HG02642 (cell line): ENCODE measurements at regions not wholly inside any gene's neighbourhood (a gene's known extent, or its start where the extent isn't known, plus 50 kb on each side); places are given as distances from the start of the nearest gene placed in this dataset.

Experiments used
- ATAC-seq: cut with Tn5 transposase; IDR thresholded peaks from one replicate; pipeline ENCODE4 v1.9.1; 2021; ENCODE audit warnings: mild to moderate bottlenecking; ENCODE audit not compliant: unreplicated experiment, poor library complexity

DNA sequence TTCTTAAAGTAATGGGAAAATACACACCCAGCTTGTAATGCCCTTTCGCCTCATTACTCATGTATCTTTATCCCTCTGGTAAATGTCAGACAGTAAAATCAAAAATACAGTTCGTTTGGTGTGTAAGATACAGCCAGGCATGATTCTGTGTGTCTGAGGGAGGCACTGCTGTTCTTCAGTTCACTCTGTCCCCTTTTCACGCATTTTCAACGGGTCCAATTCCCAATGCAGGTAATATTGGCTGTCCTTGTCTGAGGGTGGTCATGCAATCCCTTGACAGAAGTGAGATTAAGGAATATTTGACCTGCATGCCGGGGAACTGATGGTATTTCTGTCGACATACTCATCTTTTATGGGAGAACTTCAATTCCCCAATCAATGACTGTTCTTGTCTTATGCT, 587.2 kb upstream of the NXPH2 start:
- no peak for ATAC-seq

DNA sequence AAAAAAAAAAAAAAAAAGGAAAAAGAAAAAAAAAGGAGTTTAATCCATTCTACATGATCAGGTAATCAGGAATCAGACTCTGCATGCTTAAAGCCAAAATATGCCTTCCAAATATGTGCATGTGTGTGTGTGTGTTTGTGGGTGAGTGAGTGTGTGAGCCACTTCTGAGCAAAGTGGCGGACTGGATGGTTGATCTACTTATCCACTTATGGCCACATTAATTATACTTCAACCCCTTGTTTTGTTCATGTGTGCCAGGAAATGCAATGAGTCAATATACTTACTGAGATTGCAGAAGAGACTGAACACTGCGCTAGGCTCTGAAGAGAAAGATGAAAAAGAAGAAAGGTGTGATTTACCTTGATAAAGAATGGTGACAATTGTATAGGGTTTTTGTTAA, 586.5 kb upstream of the NXPH2 start:
- ATAC-seq, result no peak

DNA sequence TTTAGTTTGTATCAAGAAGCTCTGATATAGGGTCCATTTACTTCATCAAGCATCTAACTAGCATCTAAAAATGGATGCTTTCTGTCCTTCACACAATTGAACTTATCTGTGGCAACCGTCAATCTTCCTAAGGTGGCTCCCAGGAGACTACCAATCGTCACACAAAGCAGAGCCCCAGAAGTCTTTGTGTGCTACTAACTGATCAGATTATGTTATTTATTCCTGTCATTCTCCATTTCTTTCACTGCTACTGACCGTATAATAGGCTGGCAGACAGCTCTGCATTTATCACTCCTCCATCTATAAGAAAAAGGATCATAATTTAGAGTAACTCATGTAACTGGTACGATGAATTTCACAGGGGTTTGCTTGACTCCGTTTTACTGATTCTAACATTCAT, 585.0 kb upstream of the NXPH2 start:
- no peak for ATAC-seq

DNA sequence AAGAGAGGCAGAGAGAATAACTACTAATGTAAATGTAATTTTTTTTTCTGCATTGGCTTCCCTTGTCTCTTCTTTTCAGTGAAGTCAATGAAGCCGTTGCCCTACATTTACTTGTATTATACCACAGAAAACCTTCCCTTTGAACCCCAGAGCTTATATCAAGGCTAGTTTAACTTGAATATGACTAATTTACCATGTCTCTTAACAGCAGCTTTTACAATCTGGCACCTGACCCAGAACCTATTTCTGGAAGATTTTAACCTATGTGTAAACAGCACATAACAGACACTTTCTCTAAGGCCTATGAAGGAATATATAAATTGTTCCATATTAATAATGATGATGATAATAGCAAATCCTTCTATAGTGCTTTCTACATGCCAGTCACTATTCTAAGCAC, 580.5 kb upstream of the NXPH2 start:
- no peak for ATAC-seq

DNA sequence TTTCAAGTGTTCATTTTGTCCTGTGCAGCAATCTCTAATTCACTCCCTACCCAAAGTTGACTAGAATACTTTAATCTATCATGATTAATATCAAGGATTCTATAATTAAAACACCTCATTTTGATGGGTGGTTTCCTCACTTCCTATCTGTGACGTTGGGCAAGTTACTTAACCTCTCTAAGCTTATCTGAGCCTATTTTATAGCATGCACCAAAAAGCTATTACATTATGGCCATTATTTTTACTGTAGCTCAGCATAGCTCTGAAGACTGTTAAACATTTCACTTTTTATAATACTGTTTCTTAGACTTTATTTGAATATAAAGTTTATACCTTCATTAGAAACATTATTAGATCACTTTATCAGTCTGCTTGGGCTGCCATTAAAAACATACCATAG, 579.6 kb upstream of the NXPH2 start:
- no peak for ATAC-seq

DNA sequence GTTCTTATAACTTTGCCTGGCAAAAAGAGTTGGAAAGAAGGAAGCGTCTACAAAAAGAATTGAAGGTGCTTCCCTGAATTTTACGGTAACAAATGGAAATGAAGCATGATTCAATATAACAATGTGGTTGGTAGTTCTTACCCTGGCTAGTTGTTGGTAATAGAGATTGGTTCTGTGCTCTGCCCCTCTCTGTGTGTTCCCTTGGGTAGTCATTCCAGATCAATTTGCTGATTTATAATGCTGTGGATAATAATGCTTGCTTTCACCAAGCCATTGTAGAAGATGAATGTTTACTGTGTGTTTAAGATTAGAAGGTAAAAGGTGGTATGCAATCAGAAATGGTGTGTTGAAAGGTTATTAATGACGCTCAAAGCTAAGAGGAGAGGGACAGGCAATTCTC, 577.8 kb upstream of the NXPH2 start:
- ATAC-seq, result no peak

DNA sequence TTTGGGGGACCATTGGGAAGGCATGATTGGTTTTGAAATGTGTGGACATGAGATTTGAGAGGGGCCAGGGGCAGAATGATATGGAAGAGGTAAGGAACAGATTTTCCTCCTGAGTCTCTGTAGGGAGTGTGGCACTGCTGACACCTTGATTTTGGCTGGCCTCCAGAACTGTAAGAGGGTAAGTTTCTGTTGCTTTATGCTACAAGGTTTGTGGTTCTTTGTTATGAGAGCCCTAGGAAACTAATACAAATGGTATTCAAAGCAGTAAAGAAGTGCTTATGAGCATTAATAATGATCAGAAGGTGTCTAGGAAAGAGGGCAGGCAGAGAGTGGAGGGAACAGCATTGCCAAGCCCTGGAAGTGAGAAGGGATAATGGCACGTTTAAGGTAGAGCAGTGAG, 574.3 kb upstream of the NXPH2 start:
- no peak for ATAC-seq

DNA sequence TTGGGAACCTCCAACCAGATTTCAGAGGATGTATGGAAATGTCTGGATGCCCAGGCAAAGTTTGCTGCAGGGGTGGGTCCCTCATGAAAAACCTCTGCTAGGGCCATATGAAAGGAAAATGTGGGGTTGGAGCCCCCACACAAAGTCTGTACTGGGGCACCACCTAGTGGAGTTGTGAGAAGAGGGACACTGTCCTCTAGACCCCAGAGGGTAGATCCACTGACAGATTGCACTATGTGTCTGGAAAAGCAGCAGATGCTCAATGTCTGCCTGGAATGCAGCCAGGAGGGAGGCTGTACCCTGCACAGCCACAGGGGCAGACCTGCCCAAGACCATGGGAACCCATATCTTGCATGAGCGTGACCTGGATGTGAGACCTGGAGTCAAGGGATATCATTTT, 573.7 kb upstream of the NXPH2 start:
- ATAC-seq, result no peak

DNA sequence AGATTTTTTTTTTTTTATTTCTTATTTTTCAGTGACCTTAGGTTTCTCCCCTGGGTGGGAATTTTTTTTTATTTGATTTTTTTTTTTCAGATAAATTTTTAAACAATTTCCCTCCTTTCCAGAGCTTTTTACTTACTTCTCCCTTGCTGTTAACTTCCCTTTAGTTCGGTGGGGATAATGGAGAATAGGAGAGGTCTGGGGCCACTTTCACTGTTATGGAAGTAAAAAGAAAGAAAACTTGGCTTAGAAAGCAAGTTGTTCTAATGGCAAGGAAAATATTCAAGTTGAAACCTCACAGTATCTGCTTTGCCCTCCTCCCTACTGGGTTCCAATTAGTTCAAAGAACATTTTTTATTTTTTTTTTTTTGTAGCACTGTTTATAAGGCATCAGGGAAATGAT, 537.1 kb upstream of the NXPH2 start:
- ATAC-seq, result no peak

DNA sequence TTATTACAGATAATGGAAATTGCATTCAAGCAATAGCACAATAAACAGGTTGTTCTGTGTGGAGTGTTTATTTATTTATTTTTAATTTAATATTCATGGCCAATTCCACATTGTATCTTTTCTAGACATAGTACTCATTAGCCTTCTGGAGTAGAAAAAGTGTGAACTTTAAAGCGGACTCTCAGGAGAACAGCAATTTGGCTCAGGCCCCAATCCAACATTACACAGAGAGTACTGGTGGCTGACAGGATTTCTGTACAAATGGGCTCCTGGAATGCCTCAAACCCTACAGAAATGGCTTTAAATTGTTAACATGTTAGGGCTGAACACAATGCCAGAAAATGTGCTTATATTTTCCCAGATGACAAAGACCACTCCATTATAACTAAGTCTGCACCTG, 533.9 kb upstream of the NXPH2 start:
- no peak for ATAC-seq

DNA sequence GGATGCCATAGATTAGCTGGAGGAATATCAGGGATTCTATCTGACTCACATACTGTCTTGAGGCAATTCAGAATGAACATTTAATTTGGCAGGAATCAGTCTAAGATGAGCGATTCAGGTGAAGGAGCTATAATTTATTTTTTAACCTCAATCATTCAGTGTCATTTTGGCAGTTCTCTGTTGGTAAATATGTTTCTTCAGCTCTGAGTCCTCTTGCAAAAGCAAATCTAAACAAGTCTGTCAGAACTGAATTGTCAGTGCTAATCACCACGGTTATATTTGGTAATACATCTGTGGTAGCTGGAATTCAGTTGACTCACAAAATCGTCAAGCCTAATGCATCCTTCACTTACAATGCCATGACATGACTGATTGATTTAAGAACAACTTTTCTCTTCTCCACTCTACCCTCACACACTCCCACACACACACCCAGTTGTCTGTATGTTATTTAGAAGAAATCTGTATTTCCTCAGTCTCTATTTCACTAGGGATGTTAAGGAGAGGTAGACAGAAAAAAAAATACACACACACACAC, 516.6 kb upstream of the NXPH2 start:
- ATAC-seq, result no peak

DNA sequence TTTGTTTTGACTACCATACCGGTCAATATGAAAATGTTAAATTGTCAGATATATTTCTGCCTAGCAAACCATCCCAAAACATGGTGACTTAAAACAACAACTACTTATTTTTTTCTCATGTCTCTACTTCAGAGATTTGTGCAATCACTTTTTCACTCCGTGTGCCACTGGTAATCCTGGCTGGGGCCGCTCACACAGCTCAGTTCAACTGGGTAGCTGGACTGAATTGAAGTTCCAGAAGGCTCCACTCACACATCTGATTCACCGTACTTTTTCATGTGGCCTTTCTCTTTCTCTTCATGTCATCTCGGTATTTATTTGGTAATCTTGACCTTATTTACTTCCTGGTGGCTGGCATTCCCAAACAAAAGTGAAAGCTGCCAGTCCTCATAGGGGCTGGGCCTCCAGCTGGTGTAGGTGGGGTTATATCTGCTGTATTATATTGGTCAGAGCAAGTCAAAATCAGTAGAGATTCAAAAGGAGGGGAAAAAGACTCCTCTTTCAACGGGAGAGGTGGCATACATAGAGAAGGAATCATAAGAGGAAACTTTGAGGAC, 513.9 kb upstream of the NXPH2 start:
- ATAC-seq, result no peak

DNA sequence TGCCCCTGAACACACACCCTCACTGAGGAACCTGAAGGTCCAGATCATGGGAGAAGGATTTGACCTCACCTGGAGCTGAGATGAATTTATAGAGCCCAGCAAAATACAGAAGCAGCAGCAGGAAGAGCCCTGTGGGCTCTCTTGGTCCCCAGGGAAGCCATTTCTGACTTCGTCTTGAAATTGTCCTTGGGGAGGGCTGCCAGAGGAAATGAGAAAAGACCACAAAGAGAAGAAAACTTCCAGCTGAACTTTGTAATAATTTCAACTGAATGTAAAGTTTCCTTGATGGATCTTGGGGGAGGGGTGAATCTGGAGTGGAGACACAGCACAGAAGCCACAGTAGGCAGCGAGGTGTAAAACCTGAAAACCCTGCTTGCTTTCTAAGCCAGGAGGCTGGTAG, 500.9 kb upstream of the NXPH2 start:
- no peak for ATAC-seq

DNA sequence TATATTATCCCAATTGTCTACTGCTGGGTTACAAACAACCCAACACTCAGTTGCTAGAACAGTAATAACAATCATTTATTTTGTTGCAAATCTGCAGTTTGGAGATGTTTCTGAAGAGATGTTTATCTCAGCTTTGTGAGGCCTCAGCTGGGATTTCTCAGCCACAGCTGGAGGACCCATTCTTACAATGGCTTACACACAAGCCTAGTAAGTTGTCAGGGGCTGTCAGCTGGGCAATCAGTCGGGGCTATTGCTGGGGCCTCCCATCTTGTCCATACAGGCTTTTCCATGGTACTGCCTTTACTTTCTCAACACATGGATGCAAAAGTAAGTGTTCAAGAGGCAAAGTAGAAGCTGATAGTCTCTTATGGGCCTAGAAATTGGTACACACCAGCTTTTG, 491.7 kb upstream of the NXPH2 start:
- no peak for ATAC-seq

DNA sequence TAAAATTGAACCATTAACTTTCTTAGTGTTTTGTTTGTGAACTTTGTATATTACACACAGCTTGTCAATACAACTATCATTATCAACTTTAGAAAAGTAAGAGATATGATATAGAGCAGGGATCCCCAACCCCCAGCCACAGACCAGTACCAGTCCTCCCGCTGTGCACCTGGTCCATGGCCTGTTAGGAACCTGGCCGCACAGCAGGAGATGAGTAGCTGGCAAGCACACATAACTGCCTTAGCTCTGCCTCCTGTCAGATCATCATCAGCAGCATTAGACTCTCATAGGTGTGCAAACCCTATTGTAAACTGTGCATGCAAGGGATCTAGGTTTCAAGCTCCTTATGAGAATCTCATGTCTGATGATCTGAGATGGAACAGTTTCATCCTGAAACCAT, 491.0 kb upstream of the NXPH2 start:
- no peak for ATAC-seq

DNA sequence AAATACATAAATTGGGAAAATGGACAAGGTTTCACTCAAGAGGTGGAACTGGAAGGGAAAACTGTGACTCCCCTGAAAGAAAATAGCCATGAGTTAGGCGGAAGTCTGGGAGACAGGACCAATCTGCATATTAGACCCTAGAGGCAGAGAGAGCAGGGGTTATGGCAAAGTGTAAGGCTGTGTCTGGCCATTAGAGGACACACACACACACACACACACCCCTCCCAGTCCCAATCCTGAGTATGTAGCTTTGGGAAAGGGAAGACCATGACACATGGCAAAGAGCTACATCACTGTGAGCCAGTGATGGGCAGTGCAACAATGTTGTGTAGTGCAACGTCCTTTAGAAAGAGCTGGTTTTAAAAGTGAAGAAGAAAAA, 479.9 kb upstream of the NXPH2 start:
- no peak for ATAC-seq

DNA sequence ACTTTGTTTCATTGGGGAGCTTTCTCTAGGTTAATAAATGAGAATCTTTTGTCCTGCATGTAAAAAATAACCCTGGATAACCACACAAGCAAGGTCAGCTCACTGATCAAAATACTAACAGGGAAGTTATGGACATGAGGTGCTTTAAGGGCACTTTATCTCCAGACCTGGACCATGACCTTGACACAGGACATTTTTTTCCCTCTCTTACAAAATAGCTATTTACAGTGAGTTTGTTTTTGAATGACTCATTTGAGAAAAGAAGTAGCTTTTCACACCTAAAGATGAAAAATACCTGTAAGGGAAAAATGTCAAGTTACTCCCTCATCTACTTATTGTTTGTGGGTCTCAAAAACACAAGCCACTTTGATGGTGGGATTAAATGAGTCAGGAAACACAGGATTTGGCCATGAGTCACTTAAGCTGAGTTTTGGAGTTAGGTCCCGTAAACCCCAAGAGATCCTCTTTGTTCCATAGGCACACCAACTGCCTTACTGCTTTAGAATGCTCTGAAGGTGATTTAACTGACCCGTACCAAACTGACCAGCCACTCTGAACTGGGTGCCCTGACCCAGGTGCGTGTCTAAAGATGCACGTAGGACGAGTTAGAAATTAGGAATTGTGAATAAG, 479.3 kb upstream of the NXPH2 start:
- ATAC-seq, result no peak

DNA sequence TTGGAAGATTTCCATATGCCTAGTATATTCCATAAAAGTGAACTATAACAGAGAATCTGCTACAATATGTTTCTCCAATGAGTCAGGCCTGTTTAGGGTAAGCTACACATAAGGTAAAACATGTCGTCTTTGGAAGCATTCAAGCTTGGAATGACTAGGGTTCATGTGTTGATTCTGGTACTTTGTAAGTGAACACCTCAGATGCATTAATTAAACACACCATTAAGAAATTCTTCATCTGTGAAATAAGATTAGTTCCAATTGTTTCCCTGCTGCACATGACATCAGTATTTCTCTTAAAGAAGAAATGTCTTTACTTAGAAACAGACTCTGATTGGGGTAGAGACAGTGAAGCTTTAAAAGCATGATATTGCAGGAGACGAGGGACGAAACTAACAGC, 461.1 kb upstream of the NXPH2 start:
- ATAC-seq, result no peak

DNA sequence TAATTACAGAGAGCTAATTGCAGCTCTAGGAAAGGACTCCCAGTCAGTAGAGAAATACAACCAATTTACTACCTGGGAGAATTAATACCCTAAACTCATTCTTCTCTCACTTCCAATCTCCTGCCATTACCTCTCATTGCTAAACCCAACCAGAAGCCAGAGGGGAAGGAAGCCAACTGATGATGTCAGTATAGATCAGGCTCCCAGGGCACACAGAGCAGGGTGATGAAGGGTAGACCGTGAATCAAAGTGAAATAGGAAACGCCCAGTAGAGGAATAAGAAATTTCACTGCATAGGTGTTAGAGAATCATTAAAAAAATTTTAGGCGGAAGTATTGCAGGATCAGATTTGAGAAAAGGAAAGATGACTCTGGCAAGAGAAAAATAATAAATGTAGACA, 456.8 kb upstream of the NXPH2 start:
- no peak for ATAC-seq

DNA sequence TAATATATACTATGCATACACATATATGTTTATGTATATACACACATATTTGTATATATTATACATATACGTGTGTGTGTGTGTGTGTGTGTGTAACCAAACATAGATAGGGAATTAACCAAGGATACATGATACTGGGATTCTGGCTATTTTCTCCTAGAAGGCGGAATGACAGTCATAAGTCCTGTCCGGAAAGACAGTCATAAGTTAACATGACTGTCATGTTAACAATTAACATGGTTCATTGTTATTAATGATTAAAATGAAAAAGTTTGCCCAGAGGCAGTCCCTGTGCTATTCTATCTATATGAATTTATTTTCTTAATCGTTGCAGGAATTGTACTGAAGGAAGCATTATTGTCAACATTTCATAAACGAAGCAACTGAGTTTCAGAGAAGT, 450.7 kb upstream of the NXPH2 start:
- ATAC-seq, result no peak

DNA sequence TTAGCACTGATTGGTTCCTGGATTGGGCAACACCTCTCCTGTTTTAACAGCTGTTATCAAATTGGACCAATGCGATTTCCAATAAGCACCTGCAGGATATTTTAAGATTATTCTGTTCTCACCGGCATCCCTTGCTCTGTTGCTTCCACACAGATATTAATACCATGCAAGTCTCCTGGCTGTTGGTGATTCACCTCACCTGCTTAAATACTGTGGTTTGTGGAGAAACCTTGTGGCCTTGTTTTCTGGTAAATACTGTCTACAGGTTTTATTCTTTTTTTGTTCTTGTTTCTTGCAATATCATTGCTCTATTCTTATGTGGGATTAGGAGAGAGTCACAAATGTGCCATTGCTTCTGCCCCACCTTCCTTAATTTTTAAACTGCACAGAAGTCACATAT, 448.1 kb upstream of the NXPH2 start:
- no peak for ATAC-seq

DNA sequence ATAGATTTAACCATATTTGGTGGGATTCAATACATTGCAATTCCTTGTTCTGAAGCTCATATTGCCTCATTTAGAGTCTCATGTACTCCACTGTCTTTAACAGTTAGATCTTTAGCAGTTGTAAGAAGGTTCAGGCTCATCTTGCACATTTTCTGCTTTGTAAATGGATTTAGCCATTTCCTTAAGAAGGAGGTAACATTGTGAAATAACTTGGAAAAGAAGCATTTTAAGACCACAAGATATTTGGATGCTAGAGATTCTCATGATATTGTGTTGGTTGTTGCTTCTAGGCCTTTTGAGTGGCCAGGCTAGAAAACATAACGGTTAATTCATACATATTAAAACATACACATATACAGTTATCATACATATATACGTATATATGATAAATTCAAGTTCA, 445.8 kb upstream of the NXPH2 start:
- no peak for ATAC-seq

DNA sequence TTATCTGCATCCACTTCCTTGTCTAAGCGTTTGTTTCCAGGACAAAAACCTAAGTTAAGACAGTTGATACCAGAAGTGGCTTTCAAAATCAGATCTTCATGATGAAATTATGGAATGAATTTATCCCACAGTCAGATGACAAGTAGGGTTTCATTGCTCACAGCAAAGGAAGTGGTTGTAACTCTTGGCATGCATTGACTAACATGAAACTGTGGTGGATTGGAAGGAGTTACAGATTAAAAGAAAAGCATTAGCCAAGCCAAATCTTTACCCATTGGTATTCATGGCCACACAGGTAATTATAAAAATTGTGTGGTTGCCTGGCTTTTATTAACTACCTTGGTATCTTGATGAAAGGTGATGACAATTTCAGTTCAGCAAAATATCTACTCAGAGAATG, 438.0 kb upstream of the NXPH2 start:
- ATAC-seq, result no peak
